ENCODE measurements at regions not wholly inside any gene's neighbourhood (a gene's known extent, or its start where the extent isn't known, plus 50 kb on each side); places are given as distances from the start of the nearest gene placed in this dataset.
"Not testable (repeated sequence)": the region's sequence is repeated elsewhere in the genome, so short reads cannot be mapped to it uniquely, and the experiment has no call there.

DNA sequence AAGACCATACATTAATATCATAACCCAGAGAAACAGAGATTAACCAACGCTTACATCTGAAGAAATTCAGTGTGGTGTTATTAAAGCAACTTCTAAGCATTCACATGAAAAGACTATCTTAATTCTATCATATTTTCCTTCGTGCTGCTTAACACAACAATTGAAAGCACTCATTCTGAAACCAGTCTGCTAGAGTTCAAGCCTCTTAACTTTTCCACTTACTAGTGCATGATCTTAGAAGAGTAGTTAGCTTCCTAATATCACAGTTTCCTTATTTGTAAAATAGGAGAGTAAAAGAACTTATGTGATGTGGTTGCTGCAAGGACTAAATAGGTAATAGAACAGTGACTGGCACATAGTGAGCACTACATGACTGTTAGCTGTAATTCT, 379.3 kb downstream of the TRIM36 start:
- DNase-seq = no peak

DNA sequence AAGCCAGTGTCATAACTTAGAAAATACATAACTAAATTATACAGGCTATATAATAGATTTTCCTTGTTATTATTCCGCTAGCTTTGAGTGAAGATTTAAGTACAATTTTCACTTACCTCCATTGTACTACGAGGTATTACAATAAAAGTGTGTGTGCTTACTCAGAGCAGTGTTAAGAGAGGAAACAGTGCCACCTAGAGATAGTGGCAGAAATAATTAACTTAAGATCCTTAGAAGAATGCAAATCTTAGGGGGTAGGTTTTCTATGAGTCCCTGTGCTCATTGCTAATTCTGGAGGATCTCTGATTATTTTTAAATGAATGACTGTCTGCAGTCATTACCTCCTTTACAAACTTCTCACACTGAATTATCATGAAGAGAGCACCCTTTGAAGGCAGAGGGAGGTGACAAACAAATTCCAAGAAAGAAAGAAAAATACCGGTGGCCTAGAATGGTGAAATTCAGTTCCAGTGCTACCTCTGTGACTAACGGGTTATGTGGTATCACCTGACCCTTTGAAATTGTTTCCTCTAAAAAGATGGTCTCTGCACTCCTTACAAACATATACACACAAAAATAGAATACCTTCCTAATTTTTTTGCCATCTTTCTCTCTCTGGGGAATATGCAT, 379.8 kb downstream of the TRIM36 start:
- peak in 1 of 14 donors; percentile 3 for DNase-seq

DNA sequence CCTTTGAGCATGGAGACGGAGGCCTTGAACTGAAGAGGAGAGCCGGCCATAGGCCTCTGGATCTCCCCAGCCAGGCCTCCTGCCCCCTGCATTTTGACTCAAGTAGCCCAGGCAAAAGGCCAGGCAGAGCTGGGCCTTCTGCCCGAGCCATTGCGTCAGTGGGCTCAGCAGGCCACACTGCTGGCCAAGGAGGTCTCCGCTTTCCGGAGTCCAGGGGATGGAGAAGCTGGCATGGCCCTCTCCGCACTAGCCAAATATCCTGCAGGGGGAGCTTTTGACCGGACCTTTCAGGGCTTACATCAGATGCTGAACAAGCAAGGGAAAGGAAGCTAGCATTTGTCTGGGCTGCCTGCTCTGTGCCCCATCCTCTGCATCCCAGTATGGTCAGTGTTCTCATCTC, 386.8 kb downstream of the TRIM36 start:
- DNase-seq = peak; percentile 0 to 97 (median 56)

DNA sequence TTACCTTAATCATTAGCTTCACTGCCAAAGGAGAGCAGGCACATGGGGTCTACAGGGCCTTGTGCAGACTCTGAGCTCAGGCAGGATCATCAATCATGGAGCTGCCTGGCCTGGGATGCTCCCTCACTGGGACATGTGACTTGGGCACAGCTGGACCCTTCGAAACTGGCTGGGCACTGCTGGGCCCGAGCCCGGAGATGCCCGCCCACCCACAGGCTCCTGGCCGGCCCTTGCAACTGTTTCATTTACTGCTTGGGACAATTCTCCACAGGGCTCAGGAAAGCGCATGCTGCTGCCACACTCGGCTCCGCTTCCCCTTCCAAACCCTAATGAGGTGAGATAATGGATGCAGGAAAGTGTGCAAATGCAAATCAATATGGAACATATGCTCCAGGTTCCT, 387.5 kb downstream of the TRIM36 start:
- peak in 11 of 14 donors; percentile 4 to 98 (median 57) for DNase-seq

DNA sequence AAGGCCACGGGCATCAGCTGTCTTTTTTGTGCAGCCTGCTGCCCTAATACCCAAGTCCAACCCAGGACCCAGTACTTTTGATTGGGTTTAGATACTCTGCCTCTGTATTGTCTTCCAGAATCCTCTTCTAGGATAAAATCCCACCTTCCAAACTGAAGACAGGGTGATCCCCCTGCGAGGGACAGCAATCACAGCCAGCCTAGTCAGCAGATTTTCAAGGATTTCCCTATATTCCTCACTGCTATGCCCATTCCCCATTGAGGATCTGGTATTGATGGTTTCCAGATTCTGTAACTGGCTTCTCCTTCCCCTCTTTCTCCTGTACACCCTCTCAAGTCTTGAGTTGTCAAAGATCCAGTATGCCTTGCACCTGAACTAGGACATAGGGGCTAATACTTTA, 389.4 kb downstream of the TRIM36 start:
- DNase-seq = no peak

DNA sequence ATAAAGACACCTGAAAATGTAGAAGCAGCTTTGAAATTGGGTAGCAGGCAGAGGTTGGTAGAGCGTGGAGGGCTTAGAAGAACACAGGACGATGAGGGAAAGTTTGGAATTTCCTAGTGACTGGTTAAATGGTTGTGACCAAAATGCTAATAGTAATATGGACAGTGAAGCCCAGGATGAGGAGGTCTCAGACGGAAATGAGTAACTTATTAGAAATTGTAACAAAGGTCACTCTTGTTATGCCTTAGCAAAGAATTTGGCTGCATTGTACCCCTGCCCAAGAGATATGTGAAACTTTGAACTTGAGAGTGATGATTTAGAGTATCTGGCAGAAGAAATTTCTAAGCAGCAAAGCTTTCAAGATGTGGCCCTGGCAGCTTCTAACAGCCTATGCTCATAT, 382.5 kb downstream of the KCNN2 start:
- no peak for DNase-seq

DNA sequence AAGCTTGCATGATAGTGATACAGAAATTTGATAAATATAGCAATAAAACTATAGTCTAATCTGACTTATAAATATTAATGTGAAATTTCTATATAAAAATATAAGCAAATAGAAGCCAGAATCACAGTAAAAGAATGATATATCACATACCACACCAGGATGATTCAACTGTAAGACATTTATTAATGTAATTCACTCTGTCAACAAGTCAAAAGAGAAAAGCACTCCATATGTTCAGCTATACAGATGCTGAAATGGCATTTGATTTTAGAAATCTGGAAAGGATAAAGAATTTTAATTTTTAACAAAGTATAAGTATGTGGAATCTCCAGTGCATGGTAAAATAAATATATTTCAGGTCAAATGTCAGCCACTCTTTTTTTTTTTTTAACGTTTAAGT, 372.4 kb downstream of the KCNN2 start:
- DNase-seq = no peak

DNA sequence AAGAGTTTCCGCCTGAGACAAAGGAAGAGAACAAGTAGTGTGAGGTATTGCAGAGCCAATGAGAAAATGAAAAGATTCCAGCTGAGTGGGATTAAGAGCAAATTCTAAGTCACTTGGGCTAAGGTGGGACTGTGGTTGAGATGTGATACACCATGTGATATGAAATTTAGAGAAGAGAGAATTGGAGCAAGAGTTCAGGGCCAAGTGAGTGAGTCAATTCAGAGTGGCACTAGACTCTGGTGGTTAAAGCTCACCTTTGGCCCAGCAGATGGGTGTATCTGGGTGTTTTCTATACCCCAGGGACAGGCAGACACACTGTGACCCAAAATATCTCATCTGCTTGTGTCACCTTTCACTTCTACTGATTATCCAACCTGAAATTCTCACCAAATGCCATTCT, 368.1 kb downstream of the KCNN2 start:
- DNase-seq = no peak

DNA sequence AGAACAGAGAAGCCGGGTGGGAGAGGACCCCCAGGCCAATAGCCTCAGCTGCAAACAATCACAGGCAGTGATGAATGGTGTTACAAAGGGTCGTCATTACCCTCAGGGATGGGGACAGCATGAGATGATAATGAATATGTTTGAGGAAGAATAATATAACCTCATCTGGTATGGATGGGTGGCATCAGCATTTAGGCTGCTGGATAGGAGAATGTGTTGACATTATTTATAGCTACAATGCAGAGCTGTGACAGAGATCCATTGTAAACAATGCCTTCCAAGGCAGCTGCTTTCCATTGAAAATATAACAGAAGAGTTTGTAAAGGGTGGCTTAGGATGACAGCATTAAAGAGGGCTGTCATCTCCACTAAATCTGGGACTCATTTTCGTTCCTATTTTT, 365.5 kb downstream of the KCNN2 start:
- DNase-seq = no peak

DNA sequence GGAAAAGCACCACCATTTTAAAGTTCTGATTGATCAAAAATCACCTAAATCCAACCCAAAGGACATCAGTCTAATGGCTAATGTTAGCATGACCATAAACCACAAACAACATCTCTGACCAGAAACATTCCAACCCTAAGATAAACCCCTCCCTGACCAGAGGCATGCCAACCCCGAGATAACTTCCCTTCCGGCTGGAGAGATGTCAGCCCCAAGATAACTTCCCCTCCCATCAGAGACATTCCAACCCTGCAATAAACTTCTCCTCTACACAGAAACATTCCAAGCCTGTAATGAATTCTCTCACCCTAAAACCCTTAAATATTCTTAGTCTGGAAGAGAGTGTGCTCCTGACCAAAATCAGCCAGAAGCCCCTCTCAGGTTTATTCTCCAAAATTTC, 364.3 kb downstream of the KCNN2 start:
- DNase-seq = no peak

DNA sequence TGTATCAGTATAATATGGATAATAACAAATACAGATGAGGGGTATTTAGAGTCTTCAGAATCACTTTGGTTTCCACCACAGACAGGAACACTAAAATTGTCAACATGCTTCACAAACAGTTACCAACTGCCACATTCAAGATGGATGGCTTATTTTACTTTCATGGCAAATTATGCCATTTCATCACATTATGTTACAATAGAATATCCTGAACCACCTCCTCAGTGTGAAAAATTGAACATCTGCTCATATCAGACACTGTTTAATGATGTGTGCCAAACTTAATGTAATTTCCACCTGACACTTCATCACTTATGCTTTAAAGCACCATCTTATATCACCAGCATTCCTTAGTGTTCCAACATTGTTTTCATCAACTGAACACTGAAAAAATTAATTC, 357.4 kb downstream of the KCNN2 start:
- no peak for DNase-seq

DNA sequence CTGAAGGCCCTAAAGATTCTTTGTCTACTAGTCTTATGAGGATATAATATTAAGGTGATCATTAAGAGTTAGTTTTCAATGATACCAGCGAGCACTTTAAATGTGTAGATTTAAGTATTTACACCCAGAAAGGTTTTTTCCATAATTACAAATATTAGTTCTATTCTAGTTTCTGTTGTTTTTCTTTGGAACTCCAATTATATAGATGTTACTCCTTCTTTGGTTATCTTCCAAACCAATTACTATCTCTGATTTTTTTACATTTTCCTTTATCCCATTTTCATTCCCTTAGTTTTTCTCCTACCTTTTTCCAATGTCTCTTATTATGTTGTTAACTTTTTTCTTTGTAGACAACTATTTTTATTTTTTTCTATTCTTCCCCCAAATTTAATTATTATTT, 355.1 kb downstream of the KCNN2 start:
- DNase-seq = no peak

DNA sequence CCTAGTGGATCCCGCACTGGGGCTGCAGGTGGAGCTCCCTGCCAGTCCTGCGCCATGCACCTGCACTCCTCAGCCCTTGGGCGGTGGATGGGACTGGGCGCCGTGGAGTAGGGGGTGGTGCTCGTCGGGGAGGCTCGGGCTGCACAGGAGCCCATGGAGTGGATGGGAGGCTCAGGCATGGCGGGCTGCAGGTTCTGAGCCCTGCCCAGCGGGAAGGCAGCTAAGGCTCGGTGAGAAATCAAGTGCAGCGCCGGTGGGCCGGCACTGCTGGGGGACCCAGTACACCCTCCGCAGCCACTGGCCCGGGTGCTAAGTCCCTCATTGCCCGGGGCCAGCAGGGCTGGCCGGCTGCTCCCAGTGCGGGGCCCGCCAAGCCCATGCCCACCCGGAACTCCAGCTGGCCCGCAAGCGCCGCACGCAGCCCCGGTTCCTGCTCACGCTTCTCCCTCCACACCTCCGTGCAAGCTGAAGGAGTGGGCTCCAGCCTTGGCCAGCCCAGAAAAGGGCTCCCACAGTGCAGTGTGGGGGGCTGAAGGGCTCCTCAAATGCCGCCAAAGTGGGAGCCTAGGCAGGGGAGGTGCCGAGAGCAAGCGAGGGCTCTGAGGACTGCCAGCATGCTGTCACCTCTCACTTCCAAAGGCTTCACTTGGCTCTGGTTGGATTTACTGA, 342.5 kb downstream of the KCNN2 start:
- not testable (repeated sequence) for DNase-seq

DNA sequence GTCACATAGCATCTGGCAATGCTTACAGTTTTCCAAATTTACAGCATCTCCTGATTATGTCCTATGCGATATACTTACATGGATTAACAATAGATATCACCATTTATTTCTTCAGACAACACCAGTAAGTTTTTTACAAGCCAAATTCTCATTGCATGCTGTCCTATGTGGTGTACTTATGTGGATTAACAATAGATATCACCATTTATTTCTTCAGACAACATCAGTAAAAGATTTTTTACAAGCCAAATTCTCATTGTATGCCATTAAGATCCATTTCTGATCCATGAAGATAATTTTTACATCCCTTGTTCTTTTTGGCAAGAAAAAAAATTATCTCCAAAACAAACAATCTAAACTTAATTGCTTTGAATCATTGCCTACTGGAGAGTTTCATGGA, 340.9 kb downstream of the KCNN2 start:
- no peak for DNase-seq

DNA sequence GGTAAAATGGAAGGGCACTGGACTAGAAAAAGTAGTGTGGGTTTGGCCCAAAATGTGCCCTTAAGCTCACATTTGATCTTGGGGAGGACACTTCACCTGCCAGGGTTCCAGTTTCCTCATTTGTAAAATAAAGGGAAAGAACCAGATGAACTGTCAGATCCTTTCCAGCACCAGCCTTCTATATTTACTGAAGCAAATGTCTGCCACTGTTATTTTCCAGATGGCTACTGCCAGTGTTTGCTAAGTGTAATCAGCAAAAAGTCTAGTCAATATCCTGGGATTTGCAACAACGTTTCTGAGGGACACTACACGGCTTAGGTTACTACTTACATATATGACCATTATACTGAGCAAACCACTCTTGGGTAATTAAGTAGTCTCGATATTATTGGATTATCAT, 340.3 kb downstream of the KCNN2 start:
- no peak for DNase-seq

DNA sequence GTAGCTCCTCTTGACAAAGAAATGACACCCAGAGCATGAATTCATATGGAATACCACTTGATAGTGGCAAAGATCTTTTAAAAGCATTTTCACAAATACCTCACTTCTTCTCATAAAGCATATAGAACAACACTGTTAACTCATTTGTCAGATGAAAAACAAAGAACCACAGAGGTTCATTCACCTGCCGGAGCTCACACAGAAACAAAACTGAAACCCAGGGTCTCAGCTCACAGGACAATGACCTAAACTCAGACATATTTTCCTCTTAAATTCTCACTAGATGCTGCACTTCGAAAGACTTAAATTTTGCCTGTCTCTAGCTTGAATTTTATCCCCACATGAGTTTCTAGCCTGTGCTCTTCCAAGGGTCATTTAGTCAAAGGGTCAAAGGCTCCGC, 339.0 kb downstream of the KCNN2 start:
- no peak for DNase-seq

DNA sequence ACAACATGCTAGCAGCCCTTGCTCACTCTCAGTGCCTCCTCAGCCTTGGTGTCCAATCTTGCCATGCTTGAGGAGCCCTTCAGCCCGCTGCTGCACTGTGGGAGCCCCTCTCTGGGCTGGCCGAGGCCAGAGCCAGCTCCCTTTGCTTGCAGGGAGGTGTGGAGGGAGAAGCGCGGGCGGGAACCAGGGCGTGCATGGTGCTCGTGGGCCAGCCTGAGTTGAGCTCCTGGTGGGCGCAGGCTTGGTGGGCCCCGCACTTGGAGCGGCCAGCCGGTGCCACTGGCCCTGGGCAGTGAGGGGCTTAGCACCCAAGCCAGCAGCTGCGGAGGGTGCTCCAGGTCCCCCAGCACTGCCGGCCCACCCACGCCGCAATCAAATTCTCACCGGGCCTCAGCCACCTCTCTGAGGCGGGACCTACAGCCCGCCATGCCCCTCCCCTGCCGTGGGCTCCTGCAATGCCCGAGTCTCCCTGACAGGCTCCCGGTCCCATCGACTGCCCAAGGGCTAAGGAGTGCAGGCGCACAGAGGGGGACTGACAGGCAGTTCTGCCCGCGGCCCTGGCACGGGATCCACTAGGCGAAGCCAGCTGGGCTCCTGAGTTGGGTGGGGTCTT, 333.5 kb downstream of the KCNN2 start:
- DNase-seq = no peak

DNA sequence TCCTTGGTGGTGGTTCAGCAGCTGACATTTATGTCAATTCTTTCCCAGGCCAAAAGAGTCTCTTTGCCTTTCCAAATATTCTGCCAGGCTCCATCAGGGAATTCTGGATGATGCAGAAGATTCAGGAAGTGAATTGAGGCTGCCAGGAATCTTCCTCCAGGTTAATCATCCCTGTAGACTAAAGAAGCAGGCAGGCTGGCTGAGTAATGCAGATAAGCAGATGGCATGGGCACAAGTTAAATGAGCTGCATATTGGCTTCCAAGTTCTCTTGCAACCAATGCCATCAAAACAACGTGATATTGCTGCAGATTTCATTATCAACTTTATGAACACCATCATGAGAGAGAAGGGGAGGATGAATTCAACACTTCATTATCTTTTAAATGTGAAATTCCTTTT, 324.5 kb downstream of the KCNN2 start:
- peak in 1 of 14 donors; percentile 76 for DNase-seq

DNA sequence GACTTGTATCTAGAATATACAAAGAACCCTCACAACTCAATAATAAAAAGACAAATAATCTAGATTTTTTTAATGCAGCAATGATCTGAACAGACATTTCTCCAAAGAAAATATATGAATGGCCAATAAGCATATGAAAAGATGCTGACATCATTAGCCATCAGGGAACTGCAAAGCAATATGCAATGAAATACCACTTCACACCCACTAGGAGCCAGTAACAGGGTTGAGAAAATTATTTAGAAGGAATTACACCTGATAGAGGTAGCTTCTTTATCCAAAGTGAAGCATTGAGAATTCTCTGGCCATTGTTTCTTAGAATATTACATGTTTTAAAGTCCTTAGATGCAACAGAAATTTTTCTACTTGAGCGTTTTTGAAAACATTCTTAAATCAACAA, 316.9 kb downstream of the KCNN2 start:
- DNase-seq = no peak

DNA sequence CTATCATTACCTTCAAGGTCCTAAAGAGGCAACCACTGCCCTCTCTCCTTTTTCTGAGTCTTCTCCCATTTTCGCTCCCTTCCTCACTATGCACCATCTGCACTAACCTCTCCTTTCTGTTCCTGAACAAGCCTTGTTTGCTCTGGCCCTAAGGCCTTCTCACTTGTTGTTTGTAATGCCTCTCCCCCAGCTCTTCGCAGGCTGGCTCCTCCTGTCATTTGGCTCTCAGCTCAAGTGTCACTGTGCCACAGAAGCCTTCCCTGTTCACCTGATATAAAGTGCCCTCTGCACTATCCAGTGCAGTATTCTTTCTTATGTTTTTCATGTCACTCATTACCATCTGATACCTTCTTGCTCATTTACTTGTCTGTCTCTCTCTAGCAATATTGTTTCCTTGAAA, 303.7 kb downstream of the KCNN2 start:
- no peak for DNase-seq

DNA sequence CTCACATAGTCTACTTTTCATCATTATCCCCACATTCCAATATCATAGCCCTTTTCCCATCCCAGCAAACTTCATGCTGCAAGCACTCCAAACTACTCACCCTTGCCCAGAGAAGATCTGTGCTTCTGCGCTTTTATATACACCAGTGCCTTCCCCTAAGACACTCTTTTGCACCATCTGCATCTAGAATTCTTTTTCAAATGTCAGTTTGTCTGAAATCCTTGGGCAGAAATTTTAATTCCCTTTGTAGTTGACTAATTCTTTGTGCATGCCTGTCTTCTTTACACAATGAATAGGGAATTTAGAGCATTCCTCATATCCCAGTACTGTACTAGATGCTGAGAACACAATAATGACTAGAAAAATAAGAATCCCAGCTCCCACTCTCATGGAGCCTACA, 298.9 kb downstream of the KCNN2 start:
- DNase-seq = no peak

DNA sequence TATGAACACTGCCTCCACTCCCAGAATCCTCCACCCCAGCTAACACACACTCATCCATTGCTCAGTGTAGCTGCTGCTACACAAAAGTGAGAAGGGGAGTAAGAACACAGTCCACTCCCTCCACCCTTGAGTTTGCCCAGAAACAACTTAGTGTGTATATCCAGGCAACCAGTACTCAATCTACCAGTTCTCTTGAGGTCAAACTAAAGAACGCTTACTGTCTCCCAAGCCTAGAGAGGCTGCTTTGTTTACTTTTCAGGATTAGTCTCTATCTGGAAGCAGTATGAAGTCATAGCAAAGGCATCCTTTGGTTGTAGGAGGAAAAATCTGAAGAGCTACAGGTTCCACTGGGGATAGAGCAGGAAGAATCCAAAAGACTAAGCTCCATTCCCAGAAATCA, 296.3 kb downstream of the KCNN2 start:
- DNase-seq = no peak

DNA sequence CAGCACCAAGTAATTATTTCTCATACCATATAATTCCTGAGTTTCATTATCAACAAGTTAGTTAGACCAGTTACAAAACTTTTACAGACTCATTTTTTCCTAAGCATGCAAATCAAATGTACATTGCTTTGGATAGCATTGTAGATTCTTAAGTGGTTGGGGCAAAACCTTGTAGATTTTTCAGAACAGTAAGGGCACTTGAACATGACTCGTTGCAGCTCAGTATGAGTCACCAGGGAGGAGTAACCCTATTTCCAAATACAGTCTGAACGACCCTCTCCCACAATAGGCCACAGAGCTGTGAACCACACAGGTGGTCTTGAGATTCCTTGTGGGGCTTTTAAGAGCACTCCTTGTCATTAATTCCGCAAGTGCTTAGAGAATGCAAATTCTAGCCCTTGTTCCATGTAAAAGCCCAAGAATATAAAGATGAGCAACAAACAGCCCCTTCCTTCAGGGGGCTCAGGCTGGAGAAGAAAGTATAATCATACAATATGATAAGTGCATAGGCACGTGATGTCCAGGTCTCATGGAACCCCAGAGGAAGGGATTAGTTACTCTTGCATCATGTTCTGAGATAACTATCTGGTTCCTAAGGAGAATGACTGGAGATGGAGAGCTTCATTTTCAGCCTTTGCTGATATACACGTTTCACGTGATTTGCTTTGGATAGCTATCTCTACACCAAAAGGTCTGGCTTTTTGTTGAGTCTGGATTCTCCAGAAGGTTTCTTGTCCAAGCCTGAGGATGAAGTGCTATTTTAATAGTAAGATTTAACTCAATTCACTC, 295.7 kb downstream of the KCNN2 start:
- no peak for DNase-seq

DNA sequence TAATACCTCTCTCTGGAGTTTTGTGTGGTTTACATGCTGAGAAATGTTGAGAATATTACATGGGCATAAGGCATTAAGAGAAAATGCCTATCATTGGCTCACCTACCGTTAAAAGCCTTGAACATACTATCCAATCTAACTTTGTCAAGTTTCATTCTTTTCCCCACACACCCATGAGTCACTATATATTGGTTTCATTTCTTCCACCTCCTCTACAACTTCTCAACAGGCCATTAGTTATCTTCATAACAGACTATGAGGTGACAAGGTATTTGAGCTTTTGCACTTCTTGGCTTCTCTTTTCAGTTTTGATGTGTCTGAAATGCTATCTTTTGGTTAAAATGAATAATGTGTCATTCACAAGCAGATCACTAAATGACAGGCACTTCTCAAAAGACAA, 288.0 kb downstream of the KCNN2 start:
- no peak for DNase-seq
